Neuronal stem cell (in vitro differentiated cells): ENCODE measurements at regions not wholly inside any gene's neighbourhood (a gene's known extent, or its start where the extent isn't known, plus 50 kb on each side); places are given as distances from the start of the nearest gene placed in this dataset.

ENCODE experiments used
- DNase-seq: peaks from one replicate; pipeline ENCODE4 v3.0.0-alpha.2; 2013; ENCODE audit warnings: low spot score
- H2AFZ ChIP-seq: one replicate; pipeline ENCODE4 v1.6.1; 2013; ENCODE audit warnings: mild to moderate bottlenecking, low read length, inconsistent platforms
- H2AK5ac ChIP-seq: 2 replicates; pipeline ENCODE4 v1.6.1; 2013; ENCODE audit warnings: low read depth, mild to moderate bottlenecking, inconsistent platforms, low read length, moderate library complexity, mixed read lengths
- H2BK120ac ChIP-seq: 2 replicates; pipeline ENCODE4 v1.6.1; 2013; ENCODE audit warnings: low read depth, mild to moderate bottlenecking, inconsistent platforms, low read length, moderate library complexity, mixed read lengths
- H2BK12ac ChIP-seq: one replicate; pipeline ENCODE4 v1.6.1; 2013; ENCODE audit warnings: low read length, inconsistent platforms
- H2BK15ac ChIP-seq: 2 replicates; pipeline ENCODE4 v1.6.1; 2013; ENCODE audit warnings: mild to moderate bottlenecking, low read length, inconsistent platforms, mixed read lengths
- H2BK5ac ChIP-seq: one replicate; pipeline ENCODE4 v1.6.1; 2013; ENCODE audit warnings: inconsistent platforms, mild to moderate bottlenecking, low read length, moderate library complexity
- H3K14ac ChIP-seq: one replicate; pipeline ENCODE4 v1.6.1; 2013; ENCODE audit warnings: low read length, inconsistent platforms
- H3K18ac ChIP-seq: 2 replicates; pipeline ENCODE4 v1.6.1; 2013; ENCODE audit warnings: low read length, inconsistent platforms
- H3K23ac ChIP-seq: 2 replicates; pipeline ENCODE4 v1.6.1; 2013; ENCODE audit warnings: low read depth, mild to moderate bottlenecking, mixed read lengths, low read length, inconsistent platforms; ENCODE audit not compliant: poor library complexity
- H3K27ac ChIP-seq: replicated peaks from 3 replicates; pipeline ENCODE4 v1.5.1; 2013; ENCODE audit warnings: low read length, inconsistent platforms
- H3K27me3 ChIP-seq, 3 experiments: 2 replicates each; pipeline ENCODE4 v1.6.1; 2013; ENCODE audit warnings: low read length in 3 of 3, mild to moderate bottlenecking in 2 of 3, inconsistent platforms in 1 of 3, low read depth in 1 of 3, mixed read lengths in 1 of 3, moderate library complexity in 1 of 3; ENCODE audit not compliant: control insufficient read depth in 3 of 3, insufficient read depth in 3 of 3
- H3K36me3 ChIP-seq, 2 donors: replicated peaks in 1 of 2; 2 replicates each; pipeline ENCODE4 v1.6.1; 2013; ENCODE audit warnings: low read length in 2 of 2; ENCODE audit not compliant: control insufficient read depth in 2 of 2, insufficient read depth in 2 of 2
- H3K4ac ChIP-seq: 2 replicates; pipeline ENCODE4 v1.6.1; 2013; ENCODE audit warnings: inconsistent platforms, mild to moderate bottlenecking, low read length, moderate library complexity
- H3K4me1 ChIP-seq, 2 donors: 1 replicate in 1 of 2; 2 replicates in 1 of 2; pipeline ENCODE4 v1.6.1; 2013; ENCODE audit warnings: low read length in 2 of 2, low read depth in 1 of 2; ENCODE audit not compliant: control insufficient read depth in 2 of 2, insufficient read depth in 1 of 2
- H3K4me2 ChIP-seq: one replicate; pipeline ENCODE4 v1.6.1; 2013; ENCODE audit warnings: mild to moderate bottlenecking, low read length, inconsistent platforms; ENCODE audit not compliant: insufficient read depth, poor library complexity, severe bottlenecking
- H3K4me3 ChIP-seq, 2 donors: 2 replicates each; pipeline ENCODE4 v1.5.1; 2013; ENCODE audit warnings: low read length in 2 of 2, mild to moderate bottlenecking in 2 of 2, inconsistent platforms in 1 of 2, moderate library complexity in 1 of 2
- H3K79me1 ChIP-seq: one replicate; pipeline ENCODE4 v1.6.1; 2013; ENCODE audit warnings: low read depth, mild to moderate bottlenecking, inconsistent platforms, low read length, moderate library complexity
- H3K9ac ChIP-seq: one replicate; pipeline ENCODE4 v1.6.1; 2013; ENCODE audit warnings: mild to moderate bottlenecking, low read depth, low read length, inconsistent platforms; ENCODE audit not compliant: poor library complexity
- H3K9me3 ChIP-seq, 2 donors: replicated peaks in 1 of 2; 2 replicates each; pipeline versions ENCODE3 to v1.6.1; 2013; ENCODE audit warnings: low read length in 2 of 2, mild to moderate bottlenecking in 2 of 2, inconsistent platforms in 1 of 2, low read depth in 1 of 2, mixed read lengths in 1 of 2, moderate library complexity in 1 of 2; ENCODE audit not compliant: control insufficient read depth in 2 of 2, insufficient read depth in 1 of 2
- H4K8ac ChIP-seq: one replicate; pipeline ENCODE4 v1.6.1; 2013; ENCODE audit warnings: low read depth, mild to moderate bottlenecking, inconsistent platforms, low read length, moderate library complexity
- H4K91ac ChIP-seq: one replicate; pipeline ENCODE4 v1.6.1; 2013; ENCODE audit warnings: low read length, low read depth, mild to moderate bottlenecking, inconsistent platforms; ENCODE audit not compliant: poor library complexity
- WGBS, 2 donors: extraction: QIAGEN DNeasy Blood & Tissue Kit; methylation state at CpG; one replicate each; pipeline ENCODE4 v1.1.7; 2013; ENCODE audit warnings: missing lambda C conversion rate in 2 of 2, mixed read lengths in 1 of 2; ENCODE audit not compliant: insufficient read length in 2 of 2, insufficient replicate concordance in 1 of 2; ENCODE audit errors: extremely low coverage in 2 of 2; 5-methylcytosine and 5-hydroxymethylcytosine counted together

GRCh38 chr6:126111327-126111726, 125.0 kb downstream of the TRMT11 start:
- no peak overlapping the region for H4K8ac ChIP-seq
- no peak overlapping the region for H2AK5ac ChIP-seq
- H3K14ac ChIP-seq, result no peak overlapping the region
- no peak overlapping the region for H2BK12ac ChIP-seq
- WGBS, 2 donors, result no CpG with 5 or more reads among the region's 2 CpGs
- no peak overlapping the region for H2BK5ac ChIP-seq
- no peak overlapping the region for H3K27ac ChIP-seq
- no peak overlapping the region for H3K9ac ChIP-seq
- no peaks in the 10 kb centered on the region for H3K27me3 ChIP-seq
- no peak for DNase-seq
- no peak overlapping the region for H3K18ac ChIP-seq
- no peak overlapping the region for H3K4me3 ChIP-seq
- no peak overlapping the region for H3K4ac ChIP-seq
- no peak overlapping the region for H2AFZ ChIP-seq
- no peak overlapping the region for H4K91ac ChIP-seq
- H3K4me2 ChIP-seq, result no peak overlapping the region
- no peaks in the 10 kb centered on the region for H3K9me3 ChIP-seq
- H3K23ac ChIP-seq, result no peak overlapping the region
- peaks cover 0 to 4% of the 10 kb centered on the region in 2 donors for H3K36me3 ChIP-seq
- no peak overlapping the region for H2BK15ac ChIP-seq
- peaks cover 6 to 27% of the 10 kb centered on the region in 2 donors for H3K4me1 ChIP-seq
- no peaks in the 10 kb centered on the region for H3K79me1 ChIP-seq
- no peak overlapping the region for H2BK120ac ChIP-seq

DNA sequence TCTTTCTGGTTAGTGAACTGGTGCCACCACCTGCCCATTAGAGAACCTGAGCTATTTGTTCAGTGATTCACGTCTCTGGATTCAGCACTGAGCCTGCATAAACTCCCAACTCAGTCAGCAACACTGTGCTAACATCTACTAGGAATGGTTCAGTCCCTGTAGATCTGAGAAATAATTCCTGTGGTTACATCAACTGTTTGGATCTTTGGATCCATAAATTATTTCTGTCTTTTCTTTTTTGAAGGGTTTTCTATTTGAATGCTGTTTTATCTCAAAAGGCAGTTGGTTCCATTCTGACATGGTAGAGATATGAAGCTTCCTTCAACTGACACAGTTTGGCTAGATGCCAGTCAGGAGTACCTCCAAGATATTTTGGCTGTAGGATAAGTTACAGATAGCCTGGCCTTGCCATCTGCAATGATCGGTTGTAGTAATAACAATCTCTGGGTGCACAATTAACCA, 125.9 kb downstream of the TRMT11 start:
- no peaks in the 10 kb centered on the region for H3K9me3 ChIP-seq
- H3K36me3 ChIP-seq, result peaks cover 0 to 5% of the 10 kb centered on the region in 2 donors
- H4K91ac ChIP-seq, result no peak overlapping the region
- no peak overlapping the region for H2BK12ac ChIP-seq
- no peak overlapping the region for H2AK5ac ChIP-seq
- no peaks in the 10 kb centered on the region for H3K79me1 ChIP-seq
- no peak overlapping the region for H3K23ac ChIP-seq
- no peaks in the 10 kb centered on the region for H3K27me3 ChIP-seq
- no peak for DNase-seq
- H2AFZ ChIP-seq, result no peak overlapping the region
- H3K4me1 ChIP-seq, result peaks cover 5 to 22% of the 10 kb centered on the region in 2 donors
- no peak overlapping the region for H3K27ac ChIP-seq
- H3K4me2 ChIP-seq, result no peak overlapping the region
- no peak overlapping the region for H2BK120ac ChIP-seq
- no peak overlapping the region for H3K14ac ChIP-seq
- no peak overlapping the region for H3K9ac ChIP-seq
- no peak overlapping the region for H3K18ac ChIP-seq
- no peak overlapping the region for H2BK15ac ChIP-seq
- WGBS, 2 donors, result no CpG with 5 or more reads among the region's 2 CpGs
- H2BK5ac ChIP-seq, result no peak overlapping the region
- no peak overlapping the region for H4K8ac ChIP-seq
- no peak overlapping the region for H3K4ac ChIP-seq
- no peak overlapping the region for H3K4me3 ChIP-seq

DNA sequence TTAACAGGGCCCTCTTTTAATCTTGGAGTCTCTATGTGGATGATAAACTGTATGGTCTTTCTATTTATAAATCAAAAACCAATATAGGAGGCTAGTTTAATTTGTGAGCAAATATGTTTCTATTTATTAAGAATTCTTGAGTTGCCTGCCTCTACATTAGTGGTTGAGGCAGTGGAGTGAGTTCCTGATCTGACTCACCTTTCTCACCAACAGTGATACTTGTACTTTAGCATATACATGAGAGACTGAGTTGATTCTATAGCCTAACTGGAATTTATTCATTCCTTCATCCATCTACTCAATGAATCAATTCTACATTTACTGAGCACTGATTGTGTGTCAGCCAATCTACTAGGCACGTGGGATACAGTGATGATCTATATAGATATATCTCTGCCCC, 126.9 kb downstream of the TRMT11 start:
- Histone ChIP-seq H3K4me3 (no peak overlapping the region), H3K27ac (no peak overlapping the region), H3K4ac (no peak overlapping the region), H2BK15ac (no peak overlapping the region), H4K8ac (no peak overlapping the region), H3K4me2 (no peak overlapping the region), H3K23ac (no peak overlapping the region), H3K9ac (no peak overlapping the region), H3K18ac (no peak overlapping the region), H2BK12ac (no peak overlapping the region), H2AK5ac (no peak overlapping the region), H3K4me1 (peaks cover 1 to 16% of the 10 kb centered on the region in 2 donors), H2BK120ac (no peak overlapping the region), H3K9me3 (no peaks in the 10 kb centered on the region), H3K79me1 (no peaks in the 10 kb centered on the region), H3K36me3 (peaks cover 0 to 5% of the 10 kb centered on the region in 2 donors), H3K14ac (no peak overlapping the region), H2BK5ac (no peak overlapping the region), H2AFZ (no peak overlapping the region), H4K91ac (no peak overlapping the region), H3K27me3 (no peaks in the 10 kb centered on the region)
- WGBS, 2 donors, result no CpG with 5 or more reads among the region's 1 CpG
- no peak for DNase-seq

GRCh38 chr6:126117251-126117650, 130.9 kb downstream of the TRMT11 start:
- Histone ChIP-seq H4K91ac (no peak overlapping the region), H3K9me3 (no peaks in the 10 kb centered on the region), H2BK120ac (no peak overlapping the region), H3K27ac (no peak overlapping the region), H3K27me3 (no peaks in the 10 kb centered on the region), H2BK5ac (no peak overlapping the region), H3K23ac (no peak overlapping the region), H2BK12ac (no peak overlapping the region), H2AFZ (no peak overlapping the region), H4K8ac (no peak overlapping the region), H2BK15ac (no peak overlapping the region), H3K79me1 (no peaks in the 10 kb centered on the region), H3K4ac (no peak overlapping the region), H3K14ac (no peak overlapping the region), H3K9ac (no peak overlapping the region), H3K4me2 (no peak overlapping the region), H3K4me3 (no peak overlapping the region), H3K4me1 (peaks cover 0 to 3% of the 10 kb centered on the region in 2 donors), H3K36me3 (peaks cover 0 to 5% of the 10 kb centered on the region in 2 donors), H3K18ac (no peak overlapping the region), H2AK5ac (no peak overlapping the region)
- DNase-seq, result no peak
- WGBS, 2 donors, result no CpG with 5 or more reads among the region's 2 CpGs
